SW480 (cell line): ENCODE measurements at regions not wholly inside any gene's neighbourhood (a gene's known extent, or its start where the extent isn't known, plus 50 kb on each side); places are given as distances from the start of the nearest gene placed in this dataset.

Source experiments
- DNase-seq: peaks from one replicate; pipeline ENCODE4 v3.0.0-alpha.2; 2016; ENCODE audit warnings: low spot score

DNA sequence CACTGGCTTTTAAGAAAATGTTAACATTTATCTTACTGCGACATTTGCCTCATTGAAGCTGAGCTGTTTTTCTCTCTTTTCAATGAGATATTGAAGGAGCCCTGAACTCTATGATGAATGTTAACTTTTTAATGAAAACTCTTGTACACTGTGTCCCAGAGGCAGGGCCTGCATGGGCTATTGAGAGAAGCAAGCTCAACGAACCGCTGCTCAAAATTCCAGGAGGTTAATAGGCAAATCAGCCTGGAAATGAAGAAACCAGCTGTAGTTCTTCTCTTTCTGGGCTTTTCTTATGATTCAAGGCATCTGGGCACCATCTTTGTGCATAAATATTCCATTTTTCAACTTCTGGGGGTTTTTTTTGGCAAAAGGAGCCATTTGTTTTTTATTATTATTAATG lies 168.4 kb upstream of the NPVF start:
- DNase-seq = no peak

DNA sequence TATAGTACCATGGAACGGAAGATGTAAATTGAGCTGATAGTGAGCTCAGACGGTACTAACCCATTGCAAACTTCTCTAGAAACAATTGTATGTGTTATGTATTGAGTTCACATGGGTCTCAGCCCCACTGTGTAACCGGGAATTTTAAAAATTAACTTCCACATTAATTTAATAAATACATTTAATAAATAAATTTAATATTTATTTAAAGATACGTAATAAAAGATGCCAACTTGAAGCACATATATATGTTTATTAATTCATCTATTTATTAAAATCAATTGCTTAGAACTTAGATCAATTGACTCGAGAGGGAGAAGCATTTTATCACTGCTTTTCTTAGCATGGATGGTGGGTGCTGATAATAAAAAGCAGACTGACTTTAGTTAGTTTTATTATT lies 170.1 kb upstream of the NPVF start:
- DNase-seq = no peak

DNA sequence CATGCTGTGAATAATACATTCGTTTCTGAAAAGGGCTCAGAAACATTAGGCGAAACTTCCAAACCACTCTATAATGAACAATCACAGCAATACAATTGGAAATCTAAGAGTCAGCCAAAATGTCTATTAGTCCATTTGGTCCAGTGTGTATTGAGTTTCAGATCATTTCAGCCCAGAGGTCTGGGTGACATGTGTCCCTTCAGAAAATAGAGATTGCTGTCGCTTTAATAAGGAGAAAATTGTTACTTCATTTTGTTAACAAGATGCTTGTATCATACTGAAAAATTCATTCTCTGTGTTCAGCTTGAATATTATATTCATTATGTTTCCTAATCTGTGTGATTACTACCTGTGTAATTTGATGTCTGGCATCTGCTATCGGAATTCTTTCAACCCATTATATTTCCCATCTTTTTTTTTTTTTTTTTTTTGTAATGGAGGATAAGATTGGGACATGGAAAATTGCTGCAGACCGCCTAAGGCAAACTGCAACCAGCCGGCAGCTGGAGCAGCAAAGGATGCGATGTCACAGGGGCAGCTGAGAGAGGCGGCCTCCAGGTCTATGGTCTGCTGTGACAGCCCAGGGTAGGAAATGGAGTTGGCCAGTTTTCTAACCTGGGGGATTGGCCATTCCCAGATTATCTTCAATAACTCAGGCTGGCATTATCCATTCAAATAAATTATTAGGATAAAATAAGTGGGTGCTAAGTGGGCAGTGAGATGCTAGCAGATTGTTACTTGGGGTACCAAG lies 170.9 kb upstream of the NPVF start:
- no peak for DNase-seq

DNA sequence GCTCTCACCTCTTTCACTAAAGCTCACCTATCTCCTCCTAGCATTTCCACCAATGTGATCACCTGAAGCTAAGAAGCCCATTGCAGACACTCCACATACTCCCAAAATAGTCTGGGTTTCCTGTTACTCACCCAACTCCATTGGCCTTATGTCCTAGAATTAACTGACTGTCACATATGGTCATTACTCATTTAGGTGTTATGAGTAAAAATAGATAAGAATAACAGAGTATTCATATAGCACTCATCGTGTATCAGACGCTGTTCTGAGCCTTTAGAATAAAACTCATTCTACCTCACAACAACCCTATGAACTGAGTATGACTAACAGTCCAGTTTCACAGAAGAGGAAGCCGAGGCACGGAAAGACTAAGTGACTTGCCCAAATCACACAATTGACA lies 174.2 kb upstream of the NPVF start:
- DNase-seq = no peak

- no peak for DNase-seq
Observed at GRCh38 chr7:25405736-25406135, 177.4 kb upstream of the NPVF start.

DNA sequence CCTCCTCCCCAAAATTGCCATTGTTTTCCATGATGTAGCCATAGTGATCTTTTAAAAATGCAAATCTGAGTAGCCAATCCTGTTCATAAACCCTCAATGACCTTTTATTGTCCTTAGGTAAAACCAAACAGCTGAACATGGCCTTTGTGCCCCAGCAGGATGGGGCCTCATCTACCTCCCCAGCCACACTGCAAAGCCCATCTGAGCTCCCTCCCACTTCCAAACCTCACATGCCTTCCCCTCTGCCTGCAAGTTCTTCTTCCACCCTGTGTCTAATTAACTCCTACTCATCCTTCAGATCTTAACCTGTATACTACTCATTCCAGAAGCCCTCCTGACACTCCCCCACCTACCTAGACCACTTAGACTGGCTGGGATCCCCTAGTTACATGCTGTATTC lies 178.8 kb upstream of the NPVF start:
- no peak for DNase-seq

GRCh38 chr7:25408012-25408687 lies 179.9 kb upstream of the NPVF start:
- peak; percentile 24 for DNase-seq

GRCh38 chr7:25408876-25409275 lies 180.6 kb upstream of the NPVF start:
- DNase-seq = no peak

- DNase-seq = no peak
Observed at GRCh38 chr7:25409897-25410636, 181.8 kb upstream of the NPVF start.

GRCh38 chr7:25420771-25421170 lies 192.5 kb upstream of the NPVF start:
- DNase-seq = no peak

DNA sequence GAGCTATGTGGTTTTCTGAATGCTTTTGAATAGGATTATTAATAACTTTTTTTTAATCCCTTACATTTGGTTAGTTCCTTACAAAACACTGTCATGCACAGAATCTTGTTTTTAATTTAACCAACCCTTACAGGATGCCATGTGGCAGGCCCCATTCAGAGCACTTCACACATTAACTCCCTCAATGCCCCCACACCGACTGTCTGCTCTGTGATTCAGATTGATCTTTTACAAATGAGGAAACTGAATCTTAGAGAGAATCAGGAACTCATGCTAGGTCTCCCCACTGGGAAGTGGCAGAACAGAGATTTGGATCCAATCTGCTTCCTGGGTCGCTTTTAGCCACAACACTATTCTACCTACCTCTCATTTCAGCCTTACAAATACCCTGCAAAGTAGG lies 195.8 kb upstream of the NPVF start:
- DNase-seq = no peak

DNA sequence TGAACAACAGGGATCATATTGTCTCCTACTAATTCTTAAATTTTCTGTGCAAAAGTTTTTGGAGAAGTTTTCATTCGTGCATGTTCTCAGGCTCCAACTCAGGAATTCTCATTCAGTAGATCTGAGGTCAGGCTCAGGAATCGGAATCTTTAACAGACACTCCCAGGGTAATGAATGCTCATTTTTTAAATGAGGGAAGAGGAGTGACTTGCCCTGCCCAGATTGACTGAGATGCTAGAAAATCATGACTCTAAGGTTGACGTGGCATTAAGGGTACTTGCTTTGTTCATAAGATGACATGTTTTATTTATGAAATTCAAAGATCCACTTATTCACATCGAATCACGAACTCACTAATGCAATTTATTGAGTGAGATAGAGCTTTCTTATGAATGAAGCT lies 196.6 kb upstream of the NPVF start:
- no peak for DNase-seq

- no peak for DNase-seq
Observed at GRCh38 chr7:25427721-25428120, 199.4 kb upstream of the NPVF start.

DNA sequence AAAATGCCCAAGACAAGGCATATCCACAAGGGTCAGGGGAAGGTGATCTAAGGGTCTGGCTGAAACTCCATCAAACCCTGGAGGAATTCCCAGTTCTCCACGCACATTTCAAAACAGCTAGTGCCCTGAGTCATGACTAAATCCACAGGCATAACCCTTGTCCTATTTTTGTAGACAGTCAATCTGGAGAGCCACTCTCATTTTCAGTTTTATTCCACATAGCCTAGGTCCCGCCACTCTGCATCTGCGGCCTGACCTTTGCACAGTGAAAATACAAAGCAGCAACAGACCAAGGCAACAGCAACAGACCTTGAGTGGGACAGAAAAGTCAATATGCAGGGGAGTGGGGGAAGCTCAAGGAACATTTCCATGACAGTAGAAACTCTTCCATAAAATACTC lies 201.4 kb upstream of the NPVF start:
- no peak for DNase-seq

DNA sequence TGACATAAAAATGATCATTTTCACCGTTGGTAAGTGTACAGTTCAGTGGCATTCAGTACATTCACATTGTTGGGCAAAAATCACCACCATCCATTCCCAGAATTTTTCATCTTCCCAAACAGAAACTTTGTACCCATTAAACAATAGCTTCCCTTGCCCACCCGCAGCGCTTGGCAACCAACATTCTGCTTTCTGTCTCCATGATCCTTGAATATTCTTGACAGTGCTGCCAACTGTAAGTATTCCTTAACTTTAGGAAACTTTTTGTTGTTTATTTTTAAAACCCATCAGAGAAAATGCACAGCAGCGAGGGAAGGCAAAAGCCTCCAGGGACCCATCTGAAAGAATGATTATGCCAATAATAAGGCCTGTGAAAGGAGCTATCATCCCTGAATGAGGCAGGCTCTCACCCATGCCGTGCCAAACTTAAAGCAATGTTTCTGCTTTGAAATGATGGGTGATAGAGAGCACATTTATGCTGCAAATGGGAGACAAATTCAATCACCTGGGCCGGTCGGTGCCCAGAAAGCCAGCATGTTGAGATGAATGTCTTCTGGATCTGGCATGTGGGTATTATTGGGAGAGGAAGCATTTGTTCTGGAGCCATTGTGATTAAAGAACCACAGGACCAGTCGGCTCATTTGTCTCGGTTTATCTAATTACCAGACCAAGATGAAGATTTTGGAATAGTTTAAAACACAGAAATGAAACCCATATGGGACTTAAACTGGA lies 202.1 kb upstream of the NPVF start:
- no peak for DNase-seq

DNA sequence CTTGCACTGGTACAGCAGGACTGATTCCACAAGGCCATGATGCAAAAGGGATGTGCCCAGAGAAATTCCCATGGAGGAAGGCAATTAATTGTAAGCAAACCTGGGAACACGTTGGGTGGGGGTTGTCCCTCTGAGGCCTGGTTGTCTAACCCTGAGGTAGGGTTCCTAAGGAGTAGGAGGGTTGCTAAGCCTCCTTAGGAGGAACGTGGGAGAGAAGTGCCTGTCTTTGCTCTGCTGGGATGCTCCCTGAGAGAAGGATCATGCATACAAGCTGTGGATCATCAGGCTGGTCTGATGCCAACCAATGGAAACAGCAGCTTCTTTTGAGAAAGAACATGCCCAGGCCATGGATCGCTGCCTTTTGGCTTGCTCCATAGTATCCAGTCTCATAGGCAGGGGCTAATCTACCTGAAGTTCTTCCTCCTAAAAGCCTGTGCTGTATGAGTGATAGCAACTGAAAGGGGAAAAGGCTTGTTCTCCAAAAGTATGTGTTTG lies 203.7 kb upstream of the NPVF start:
- DNase-seq = no peak

GRCh38 chr7:25432807-25433206 lies 204.5 kb upstream of the NPVF start:
- DNase-seq = no peak

DNA sequence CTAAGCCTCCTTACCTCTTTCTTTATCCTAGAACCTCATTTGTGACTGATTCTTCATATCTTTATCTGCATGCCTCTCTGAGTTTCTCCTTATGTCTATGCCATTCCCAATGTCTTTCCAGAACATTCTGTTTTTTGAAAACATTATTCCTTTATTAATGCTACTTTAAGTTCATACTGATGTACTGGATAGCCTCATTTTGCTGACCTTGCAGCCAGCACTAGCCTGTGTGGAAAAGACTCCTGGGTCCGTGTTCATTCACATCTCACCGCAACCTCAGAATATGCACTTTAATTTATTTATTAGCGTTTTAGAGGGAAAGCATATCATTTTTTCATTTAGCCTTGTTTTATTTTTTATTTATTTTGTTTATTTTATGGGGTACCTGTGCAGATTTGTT lies 208.1 kb upstream of the NPVF start:
- DNase-seq = no peak

GRCh38 chr7:25437308-25437707 lies 209.0 kb upstream of the NPVF start:
- no peak for DNase-seq

- DNase-seq = no peak
Observed at GRCh38 chr7:25444991-25445390, 216.7 kb upstream of the NPVF start.

- no peak for DNase-seq
Observed at GRCh38 chr7:25448301-25448700, 220.0 kb upstream of the NPVF start.

- DNase-seq = no peak
Observed at GRCh38 chr7:25454020-25454419, 225.7 kb upstream of the NPVF start.
